PC-3 (cell line): ENCODE measurements at regions not wholly inside any gene's neighbourhood (a gene's known extent, or its start where the extent isn't known, plus 50 kb on each side); places are given as distances from the start of the nearest gene placed in this dataset.

Experiments used
- ATAC-seq: fragments of 200-7000 bp; cut with Tn5 transposase; 2 replicates; pipeline ENCODE4 v1.9.1; 2020; ENCODE audit warnings: mild to moderate bottlenecking, moderate library complexity
- BruUV-seq: library from RNA; stranded (reverse); fragments of 400-500 nt; replicated peaks from 2 replicates; lab custom pipeline; 2021; lab: Mats Ljungman, UMichigan
- CTCF ChIA-PET: fragments of 300-600 bp; sonication (Branson Sonifier 250); formaldehyde crosslinking; loops from one replicate; lab custom pipeline; 2022; ENCODE audit warnings: antibody characterized with exemption; lab: Charles Lee
- POLR2A ChIA-PET: fragments of 300-600 bp; sonication (Branson Sonifier 250); formaldehyde crosslinking; loops from one replicate; lab custom pipeline; 2022; ENCODE audit warnings: antibody characterized with exemption; ENCODE audit not compliant: unreplicated experiment; lab: Charles Lee
- DNase-seq: peaks from one replicate; pipeline ENCODE4 v3.0.0-alpha.2; 2015
- H2AFZ ChIP-seq: fragments of 300-600 bp; sonication (generic); 2 replicates; pipeline ENCODE4 v1.6.0; 2016; ENCODE audit warnings: antibody characterized with exemption, low read length
- H3F3A ChIP-seq: fragments of 300-600 bp; sonication (generic); one replicate; pipeline ENCODE4 v1.6.0; 2017; ENCODE audit warnings: antibody characterized with exemption, low read length, control low read depth, mild to moderate bottlenecking; ENCODE audit not compliant: unreplicated experiment
- H3K27ac ChIP-seq: fragments of 300-600 bp; sonication (generic); 2 replicates; pipeline ENCODE4 v1.5.1; 2016; ENCODE audit warnings: mild to moderate bottlenecking, low read length
- H3K27me3 ChIP-seq: fragments of 300-600 bp; sonication (generic); 2 replicates; pipeline ENCODE4 v1.6.1; 2016; ENCODE audit warnings: low read length, mixed read lengths
- H3K36me3 ChIP-seq: fragments of 300-600 bp; sonication (generic); 2 replicates; pipeline ENCODE4 v1.6.1; 2016; ENCODE audit warnings: low read depth, mixed run types, low read length, mixed read lengths
- H3K4me1 ChIP-seq: fragments of 300-600 bp; sonication (generic); 2 replicates; pipeline ENCODE4 v1.5.1; 2016; ENCODE audit warnings: low read length; ENCODE audit not compliant: insufficient read depth
- H3K4me2 ChIP-seq: fragments of 300-600 bp; sonication (generic); 2 replicates; pipeline ENCODE4 v1.6.0; 2016; ENCODE audit warnings: low read length
- H3K4me3 ChIP-seq: fragments of 300-600 bp; sonication (generic); 2 replicates; pipeline ENCODE4 v1.5.1; 2016; ENCODE audit warnings: mild to moderate bottlenecking, low read length, mixed read lengths
- H3K79me2 ChIP-seq: fragments of 300-600 bp; sonication (generic); 2 replicates; pipeline ENCODE4 v1.6.1; 2017; ENCODE audit warnings: low read length, mixed read lengths
- H3K9ac ChIP-seq: fragments of 300-600 bp; sonication (generic); 2 replicates; pipeline ENCODE4 v1.6.0; 2016; ENCODE audit warnings: mild to moderate bottlenecking, low read length
- H3K9me2 ChIP-seq: fragments of 300-600 bp; sonication (generic); replicated peaks from 2 replicates; pipeline ENCODE4 v1.6.1; 2016; ENCODE audit warnings: mixed run types, low read length, mixed read lengths
- H3K9me3 ChIP-seq: fragments of 300-600 bp; sonication (generic); 2 replicates; pipeline ENCODE4 v1.6.1; 2016; ENCODE audit warnings: low read length, mixed read lengths
- H4K20me1 ChIP-seq: fragments of 300-600 bp; sonication (generic); 2 replicates; pipeline ENCODE4 v1.6.1; 2016; ENCODE audit warnings: low read length, mixed read lengths
- EZH2 ChIP-seq: fragments of 300-600 bp; sonication (generic); IDR thresholded peaks from one replicate; pipeline ENCODE4 v1.6.1; 2017; ENCODE audit warnings: antibody characterized with exemption, mild to moderate bottlenecking, low read length; ENCODE audit not compliant: unreplicated experiment
- EZH2phosphoT487 ChIP-seq: fragments of 300-600 bp; sonication (generic); IDR thresholded peaks from 2 replicates; pipeline ENCODE4 v1.6.1; 2018; ENCODE audit warnings: mild to moderate bottlenecking, antibody characterized with exemption, low read length, borderline replicate concordance
- intact Hi-C: fragments of 100-400 bp; cut with micrococcal nuclease; formaldehyde crosslinking; loops from 2 replicates; pipeline ENCODE4 v1.9.0; 2023
- TF ChIP-seq, protein P1 (sequence below): fragments of 300-600 bp; sonication (generic); conservative IDR thresholded peaks from 2 replicates; pipeline ENCODE4 v1.5.1; 2017; ENCODE audit warnings: antibody characterized with exemption, low read depth, mild to moderate bottlenecking, low read length

DNA sequence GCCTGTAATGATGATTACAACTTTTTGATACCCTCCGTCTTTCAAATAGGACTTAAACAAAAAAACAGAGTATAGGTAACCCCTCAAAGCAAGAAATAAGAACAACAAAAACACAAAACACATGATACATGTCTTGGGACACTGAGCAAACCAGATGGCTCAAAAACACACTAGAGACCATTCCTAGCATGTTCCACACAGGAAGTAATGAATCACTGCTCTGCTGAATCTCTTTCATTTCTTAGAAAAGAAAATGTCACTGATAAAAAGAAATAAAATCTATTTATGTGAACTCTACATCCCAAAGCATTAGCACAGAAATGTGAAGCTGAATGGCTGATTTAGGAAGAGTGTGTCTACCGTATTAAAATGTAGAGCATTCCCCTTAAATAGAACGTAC, 134.5 kb upstream of the IL15 start:
- Histone ChIP-seq H3K9me2 (no peaks in the 10 kb centered on the region), H3F3A (no peaks in the 10 kb centered on the region), H3K4me3 (no peak overlapping the region), H3K36me3 (no peaks in the 10 kb centered on the region), H2AFZ (no peak overlapping the region), H3K27ac (no peak overlapping the region), H3K27me3 (no peaks in the 10 kb centered on the region), H3K79me2 (no peaks in the 10 kb centered on the region), H4K20me1 (no peaks in the 10 kb centered on the region), H3K9ac (no peak overlapping the region), H3K4me2 (no peak overlapping the region), H3K9me3 (no peaks in the 10 kb centered on the region), H3K4me1 (peaks cover 9% of the 10 kb centered on the region)
- no peak for DNase-seq
- ATAC-seq, result no peak
- intact Hi-C loops, result no loop called here
- CTCF ChIA-PET, result no interaction called here
- no TSS peak for BruUV-seq
- TF ChIP-seq, protein P1, sequence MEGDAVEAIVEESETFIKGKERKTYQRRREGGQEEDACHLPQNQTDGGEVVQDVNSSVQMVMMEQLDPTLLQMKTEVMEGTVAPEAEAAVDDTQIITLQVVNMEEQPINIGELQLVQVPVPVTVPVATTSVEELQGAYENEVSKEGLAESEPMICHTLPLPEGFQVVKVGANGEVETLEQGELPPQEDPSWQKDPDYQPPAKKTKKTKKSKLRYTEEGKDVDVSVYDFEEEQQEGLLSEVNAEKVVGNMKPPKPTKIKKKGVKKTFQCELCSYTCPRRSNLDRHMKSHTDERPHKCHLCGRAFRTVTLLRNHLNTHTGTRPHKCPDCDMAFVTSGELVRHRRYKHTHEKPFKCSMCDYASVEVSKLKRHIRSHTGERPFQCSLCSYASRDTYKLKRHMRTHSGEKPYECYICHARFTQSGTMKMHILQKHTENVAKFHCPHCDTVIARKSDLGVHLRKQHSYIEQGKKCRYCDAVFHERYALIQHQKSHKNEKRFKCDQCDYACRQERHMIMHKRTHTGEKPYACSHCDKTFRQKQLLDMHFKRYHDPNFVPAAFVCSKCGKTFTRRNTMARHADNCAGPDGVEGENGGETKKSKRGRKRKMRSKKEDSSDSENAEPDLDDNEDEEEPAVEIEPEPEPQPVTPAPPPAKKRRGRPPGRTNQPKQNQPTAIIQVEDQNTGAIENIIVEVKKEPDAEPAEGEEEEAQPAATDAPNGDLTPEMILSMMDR, result no peak
- no peak for TF ChIP-seq EZH2
- no peak for TF ChIP-seq EZH2phosphoT487
- POLR2A ChIA-PET, result interaction anchor here (0.7 kb wide), 1 partner anchor 43 kb away, joined by 3 read pairs; no protein-coding TSS in a partner anchor

DNA sequence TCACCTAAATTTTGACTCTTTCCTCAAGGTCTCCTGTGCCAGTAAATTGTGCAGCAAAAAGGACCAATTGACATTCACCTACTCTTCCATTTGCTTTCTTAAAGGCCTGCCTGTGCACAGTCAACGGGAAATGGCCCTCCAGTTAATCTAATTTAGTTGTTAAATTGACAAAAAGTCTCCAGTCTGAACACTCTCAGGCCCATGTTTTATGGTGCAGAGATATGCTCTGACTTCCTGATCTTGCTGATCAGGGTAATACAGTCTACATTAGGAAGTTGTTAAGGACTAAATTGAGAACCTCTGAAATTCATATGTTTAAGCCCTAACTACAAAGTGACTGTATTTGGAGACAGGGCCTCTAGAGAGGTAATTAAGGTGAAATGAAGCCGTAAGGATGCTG, 133.6 kb upstream of the IL15 start:
- BruUV-seq, result no TSS peak
- no peaks in the 10 kb centered on the region for H3K79me2 ChIP-seq

DNA sequence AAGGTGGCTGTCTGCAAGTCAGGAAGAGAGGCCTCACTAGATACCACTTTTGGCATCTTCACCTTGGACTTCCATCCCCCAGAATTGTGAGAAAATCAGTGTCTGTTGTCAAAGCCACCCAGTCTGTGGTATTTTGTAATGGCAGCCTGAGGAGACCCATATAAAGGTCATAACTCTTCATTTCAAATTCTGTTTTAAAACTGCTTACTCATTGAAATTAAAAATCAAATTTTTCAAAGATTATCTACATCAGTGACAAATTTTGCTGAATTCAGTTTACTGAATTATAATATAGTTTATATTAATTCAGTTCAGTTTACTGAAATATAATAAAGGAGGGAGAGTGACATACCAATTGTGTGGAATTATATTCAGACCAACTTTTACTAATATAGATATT, 133.1 kb upstream of the IL15 start:
- Histone ChIP-seq H3K9me2 (no peaks in the 10 kb centered on the region), H3K9ac (no peak overlapping the region), H3K27me3 (no peaks in the 10 kb centered on the region), H3K4me2 (no peak overlapping the region), H3K9me3 (no peaks in the 10 kb centered on the region), H3K27ac (no peak overlapping the region), H3K36me3 (no peaks in the 10 kb centered on the region), H3F3A (no peaks in the 10 kb centered on the region), H3K4me3 (no peak overlapping the region), H3K79me2 (no peaks in the 10 kb centered on the region), H4K20me1 (no peaks in the 10 kb centered on the region), H3K4me1 (no peaks in the 10 kb centered on the region), H2AFZ (no peak overlapping the region)
- DNase-seq (no peak), ATAC-seq (no peak)
- BruUV-seq, result no TSS peak
- TF ChIP-seq EZH2phosphoT487, result no peak
- TF ChIP-seq, protein P1, result no peak
- TF ChIP-seq EZH2, result no peak
- intact Hi-C loops, result no loop called here
- CTCF ChIA-PET, result no interaction called here
- POLR2A ChIA-PET, result no interaction called here

More for the DNA sequence above, 133.6 kb upstream of the IL15 start:
- no peaks in the 10 kb centered on the region for H3F3A ChIP-seq
- ATAC-seq (no peak), DNase-seq (no peak)
- H3K27me3 ChIP-seq, result no peaks in the 10 kb centered on the region
- no peak overlapping the region for H3K4me3 ChIP-seq
- no peaks in the 10 kb centered on the region for H3K36me3 ChIP-seq
- no peaks in the 10 kb centered on the region for H3K9me2 ChIP-seq
- peaks cover 2% of the 10 kb centered on the region; the same call in 1 of the 2 replicates for H3K4me1 ChIP-seq
- no peak overlapping the region for H3K9ac ChIP-seq
- H2AFZ ChIP-seq, result no peak overlapping the region
- H3K4me2 ChIP-seq, result no peak overlapping the region
- ChIA-PET CTCF (no interaction called here), POLR2A (no interaction called here)
- H4K20me1 ChIP-seq, result no peaks in the 10 kb centered on the region
- TF ChIP-seq EZH2phosphoT487 (no peak), EZH2 (no peak)
- TF ChIP-seq, protein P1, result no peak
- H3K9me3 ChIP-seq, result no peaks in the 10 kb centered on the region
- H3K27ac ChIP-seq, result no peak overlapping the region
- intact Hi-C loops, result no loop called here
